ES-I3 (cell line): ENCODE measurements at regions not wholly inside any gene's neighbourhood (a gene's known extent, or its start where the extent isn't known, plus 50 kb on each side); places are given as distances from the start of the nearest gene placed in this dataset.

Source experiments
- H3K36me3 ChIP-seq: 2 replicates; pipeline ENCODE4 v1.6.1; 2013; ENCODE audit warnings: mild to moderate bottlenecking, low read length, control low read depth, moderate library complexity; ENCODE audit not compliant: insufficient read depth
- H3K4me1 ChIP-seq: 2 replicates; pipeline ENCODE4 v1.6.1; 2013; ENCODE audit warnings: mild to moderate bottlenecking, control low read depth, low read length; ENCODE audit not compliant: insufficient read depth
- H3K9ac ChIP-seq: 2 replicates; pipeline ENCODE4 v1.6.1; 2013; ENCODE audit warnings: low read depth, mild to moderate bottlenecking, low read length, moderate library complexity
- H3K9me3 ChIP-seq: 2 replicates; pipeline ENCODE4 v1.6.1; 2013; ENCODE audit warnings: mild to moderate bottlenecking, low read length, moderate library complexity; ENCODE audit not compliant: control insufficient read depth, insufficient read depth

DNA sequence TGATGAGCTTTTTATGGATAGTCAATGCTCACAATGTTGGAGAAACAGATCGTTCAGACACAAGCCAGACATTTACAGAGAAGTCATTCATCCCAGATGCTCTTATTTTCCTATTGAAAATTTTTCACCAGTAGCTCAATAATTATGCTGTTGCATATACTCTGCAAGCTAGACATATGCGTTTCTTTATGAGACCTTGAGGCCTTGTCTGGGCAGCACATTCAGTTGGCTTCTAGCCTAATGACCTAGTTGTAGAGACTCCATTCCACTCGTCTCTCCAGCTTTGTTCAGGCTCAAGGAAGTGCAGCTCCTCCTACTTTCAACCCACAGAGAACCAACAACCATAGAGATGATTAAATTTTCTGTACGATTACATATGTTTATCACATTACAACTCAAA is 237.7 kb downstream of the MZT1 start:
- no peaks in the 10 kb centered on the region for H3K9me3 ChIP-seq
- no peaks in the 10 kb centered on the region for H3K4me1 ChIP-seq
- H3K9ac ChIP-seq: no peak overlapping the region
- H3K36me3 ChIP-seq: no peaks in the 10 kb centered on the region

DNA sequence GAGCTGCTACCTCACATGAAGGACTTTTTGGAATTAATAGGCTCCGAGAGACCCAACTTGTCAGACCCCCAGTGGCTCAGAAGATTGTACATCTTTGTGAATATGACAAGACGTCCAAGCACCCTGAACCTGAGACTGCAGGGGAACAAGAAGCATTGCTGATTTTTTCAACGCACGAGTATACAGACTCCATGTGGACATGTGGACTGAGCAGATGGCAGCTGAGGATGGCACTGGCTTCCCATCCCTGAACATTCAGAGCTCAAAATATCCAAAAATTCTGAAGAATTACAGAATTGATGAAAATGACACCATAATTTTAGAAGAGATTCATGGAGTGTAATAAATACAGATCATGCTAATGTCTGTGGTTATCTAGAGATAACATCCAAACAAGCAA is 254.1 kb downstream of the MZT1 start:
- Histone ChIP-seq H3K36me3 (no peaks in the 10 kb centered on the region), H3K4me1 (no peaks in the 10 kb centered on the region), H3K9me3 (no peaks in the 10 kb centered on the region), H3K9ac (no peak overlapping the region)

DNA sequence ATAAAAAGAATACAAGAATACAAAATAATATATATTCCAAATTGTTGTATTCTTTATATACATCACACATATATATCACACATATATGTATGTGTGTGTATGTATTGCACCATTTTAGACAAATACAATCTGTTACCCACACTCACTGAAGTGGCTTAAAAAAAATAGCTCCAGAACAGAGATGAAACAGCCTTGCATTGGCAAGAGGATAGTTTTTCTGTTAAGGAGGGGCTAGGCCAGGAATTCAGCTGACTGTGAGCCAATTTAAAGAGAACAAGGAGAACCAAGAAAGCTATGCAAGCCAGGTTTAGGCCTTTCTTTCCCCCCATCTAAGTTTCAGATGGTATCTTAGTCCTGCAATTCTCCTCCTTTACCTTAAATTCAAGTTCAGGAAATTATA is 257.5 kb downstream of the MZT1 start:
- H3K9me3 ChIP-seq: no peaks in the 10 kb centered on the region
- H3K9ac ChIP-seq: no peak overlapping the region
- H3K36me3 ChIP-seq: no peaks in the 10 kb centered on the region
- H3K4me1 ChIP-seq: no peaks in the 10 kb centered on the region

DNA sequence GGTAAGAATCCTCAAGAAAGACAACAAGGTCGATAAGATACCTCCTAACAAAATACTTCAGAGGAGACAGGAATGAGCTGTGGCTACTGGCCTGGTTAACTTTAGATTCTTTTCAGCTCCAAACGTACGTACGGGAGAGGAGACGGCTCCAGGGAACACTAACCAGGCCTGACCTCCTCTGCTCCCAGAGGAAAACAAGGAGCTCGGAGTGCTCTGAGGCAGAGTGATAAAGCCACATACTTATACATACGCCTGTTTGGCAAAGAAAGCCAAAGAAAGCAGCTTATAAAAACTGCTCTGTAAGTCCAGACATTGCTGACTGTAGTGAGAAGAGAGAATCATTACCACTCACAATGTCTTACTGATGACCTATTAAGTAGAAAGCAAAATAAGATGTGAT is 263.9 kb downstream of the MZT1 start:
- Histone ChIP-seq H3K9ac (no peak overlapping the region), H3K36me3 (no peaks in the 10 kb centered on the region), H3K4me1 (no peaks in the 10 kb centered on the region), H3K9me3 (no peaks in the 10 kb centered on the region)

DNA sequence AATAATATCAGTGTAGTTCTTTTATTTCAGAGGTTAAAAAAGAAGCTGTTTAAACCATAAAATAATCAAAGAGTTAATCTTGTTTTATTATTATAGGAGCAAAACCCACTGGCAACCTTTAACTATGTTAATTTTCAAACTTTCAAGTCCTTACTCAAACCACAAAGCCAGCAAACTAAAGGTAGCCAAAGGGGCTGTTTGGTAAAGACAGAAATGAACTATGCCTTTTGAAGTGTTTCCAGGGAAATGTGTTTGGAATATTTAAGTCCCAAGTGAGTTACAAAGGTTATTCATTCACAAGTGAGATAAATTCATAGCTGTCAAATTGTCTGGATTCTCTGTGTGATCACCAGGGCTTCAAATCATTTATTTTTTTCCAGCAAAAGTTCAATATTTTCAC is 264.7 kb downstream of the MZT1 start:
- H3K9me3 ChIP-seq: no peaks in the 10 kb centered on the region
- no peak overlapping the region for H3K9ac ChIP-seq
- no peaks in the 10 kb centered on the region for H3K36me3 ChIP-seq
- H3K4me1 ChIP-seq: no peaks in the 10 kb centered on the region

DNA sequence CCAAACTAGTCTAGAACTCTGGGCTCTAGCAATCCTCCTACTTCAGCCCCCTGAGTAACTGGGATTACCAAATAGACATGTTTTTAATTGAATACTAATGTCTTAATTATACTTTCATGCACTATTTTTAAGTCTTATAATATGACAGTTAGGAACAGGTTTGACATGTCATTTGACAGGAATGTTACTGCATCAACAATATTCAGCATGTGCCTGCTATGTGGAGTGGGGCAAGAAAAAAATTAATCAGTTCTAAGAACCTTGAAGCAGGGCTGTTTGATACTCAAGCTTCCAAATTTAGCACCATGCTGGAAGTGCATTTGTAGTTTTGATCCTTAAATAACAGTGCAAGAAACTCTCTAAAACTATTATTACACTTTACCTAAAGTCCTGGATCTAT is 265.3 kb downstream of the MZT1 start:
- no peaks in the 10 kb centered on the region for H3K4me1 ChIP-seq
- no peaks in the 10 kb centered on the region for H3K9me3 ChIP-seq
- H3K36me3 ChIP-seq: no peaks in the 10 kb centered on the region
- H3K9ac ChIP-seq: no peak overlapping the region

DNA sequence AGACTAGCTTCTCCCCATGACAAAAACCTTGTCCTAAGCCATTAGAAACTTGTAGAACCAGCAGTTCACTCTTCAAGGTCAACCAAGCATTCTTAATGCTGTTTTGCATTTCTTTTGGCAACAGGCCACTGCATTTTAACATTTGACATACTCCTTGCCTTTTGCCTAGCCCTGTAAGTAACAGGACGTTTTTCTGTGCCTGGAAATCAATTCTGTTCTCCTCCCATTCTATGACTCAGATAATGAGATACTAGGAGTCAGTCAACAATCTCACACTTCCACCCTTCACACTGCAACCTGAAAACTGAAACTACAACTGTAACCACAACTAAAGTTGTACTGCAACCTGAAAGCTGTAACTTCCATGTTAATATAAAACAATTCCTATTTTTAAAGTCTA is 268.7 kb downstream of the MZT1 start:
- no peaks in the 10 kb centered on the region for H3K36me3 ChIP-seq
- H3K9me3 ChIP-seq: no peaks in the 10 kb centered on the region
- H3K9ac ChIP-seq: no peak overlapping the region

DNA sequence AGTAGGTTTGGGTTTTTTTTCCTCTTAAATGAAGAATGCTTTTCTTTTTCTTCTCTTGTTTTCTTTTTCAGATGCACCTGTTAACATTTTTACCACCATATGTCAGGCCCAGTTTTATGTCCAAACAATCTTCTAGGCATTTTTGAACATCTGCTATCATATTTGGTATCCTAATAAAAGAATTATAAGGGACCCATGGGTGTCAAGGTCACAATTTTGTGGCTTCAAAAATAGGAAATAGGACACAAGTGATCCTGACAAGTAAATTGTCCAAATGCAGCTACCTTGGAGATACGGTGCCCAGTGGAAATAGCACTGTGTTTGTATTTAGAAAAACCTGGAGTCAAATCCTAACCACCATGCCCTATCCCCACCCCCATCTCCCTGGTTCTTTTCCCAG is 270.3 kb downstream of the MZT1 start:
- no peak overlapping the region for H3K9ac ChIP-seq
- no peaks in the 10 kb centered on the region for H3K4me1 ChIP-seq
- H3K9me3 ChIP-seq: no peaks in the 10 kb centered on the region
- H3K36me3 ChIP-seq: no peaks in the 10 kb centered on the region

More for the DNA sequence above, 268.7 kb downstream of the MZT1 start:
- no peaks in the 10 kb centered on the region for H3K4me1 ChIP-seq

DNA sequence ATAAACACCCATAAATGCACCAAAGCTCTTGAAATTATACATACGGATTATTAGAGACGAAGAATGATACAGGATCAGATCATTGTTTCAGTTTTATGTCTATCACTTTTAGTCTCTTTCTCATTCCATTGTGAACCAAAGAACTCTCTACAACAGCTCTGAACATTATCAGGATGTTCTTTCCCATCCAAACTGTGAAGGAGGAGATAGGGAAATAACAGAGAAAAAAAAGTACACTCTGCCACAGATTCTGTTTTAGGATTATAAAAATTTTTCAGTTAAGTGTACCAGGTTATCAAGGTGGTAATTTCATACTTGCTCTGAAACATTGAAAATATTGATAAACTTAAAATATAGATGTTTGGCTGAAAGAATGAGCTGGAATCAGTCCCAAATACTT is 270.9 kb downstream of the MZT1 start:
- Histone ChIP-seq H3K9ac (no peak overlapping the region), H3K36me3 (no peaks in the 10 kb centered on the region), H3K4me1 (no peaks in the 10 kb centered on the region), H3K9me3 (no peaks in the 10 kb centered on the region)

DNA sequence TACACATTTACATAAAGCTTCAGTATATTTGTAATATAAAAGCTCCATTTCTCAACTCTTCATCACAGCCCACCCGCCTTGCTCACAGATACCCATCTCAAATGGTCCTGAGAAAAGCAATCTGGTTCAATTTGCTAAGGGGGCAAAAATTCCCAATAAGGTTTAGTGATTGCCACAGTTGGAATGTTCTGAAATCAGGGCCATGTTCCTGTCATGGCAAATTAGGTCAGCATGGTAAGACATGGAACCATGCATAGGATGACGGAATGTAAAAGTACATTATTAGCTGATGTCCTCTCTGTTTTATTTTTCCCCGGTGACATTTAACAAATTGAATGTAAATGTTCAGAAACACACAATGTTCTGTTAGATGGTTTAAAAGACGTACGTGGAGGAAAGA is 274.3 kb downstream of the MZT1 start:
- no peaks in the 10 kb centered on the region for H3K9me3 ChIP-seq
- H3K4me1 ChIP-seq: no peaks in the 10 kb centered on the region
- no peaks in the 10 kb centered on the region for H3K36me3 ChIP-seq
- no peak overlapping the region for H3K9ac ChIP-seq

DNA sequence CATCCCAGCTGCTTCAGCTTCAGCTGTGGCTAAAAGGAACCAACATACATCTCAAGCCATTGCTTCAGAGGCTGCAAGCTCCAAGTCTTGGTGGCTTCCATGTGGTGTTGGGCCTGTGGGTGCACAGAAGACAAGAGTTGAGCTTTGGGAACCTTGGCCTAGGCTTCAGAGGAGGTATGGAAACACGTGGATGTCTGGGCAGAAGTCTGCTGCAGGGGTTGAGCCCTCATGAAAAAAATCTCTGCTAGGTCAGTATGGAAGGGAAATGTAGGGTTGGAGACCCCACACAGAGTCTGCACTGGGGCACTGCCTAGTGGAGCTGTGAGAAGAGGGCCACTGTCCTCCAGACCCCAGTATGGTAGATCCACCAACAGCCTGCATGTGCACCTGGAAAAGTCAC is 279.3 kb downstream of the MZT1 start:
- Histone ChIP-seq H3K9me3 (peaks cover 7% of the 10 kb centered on the region), H3K36me3 (no peaks in the 10 kb centered on the region), H3K4me1 (no peaks in the 10 kb centered on the region), H3K9ac (no peak overlapping the region)

DNA sequence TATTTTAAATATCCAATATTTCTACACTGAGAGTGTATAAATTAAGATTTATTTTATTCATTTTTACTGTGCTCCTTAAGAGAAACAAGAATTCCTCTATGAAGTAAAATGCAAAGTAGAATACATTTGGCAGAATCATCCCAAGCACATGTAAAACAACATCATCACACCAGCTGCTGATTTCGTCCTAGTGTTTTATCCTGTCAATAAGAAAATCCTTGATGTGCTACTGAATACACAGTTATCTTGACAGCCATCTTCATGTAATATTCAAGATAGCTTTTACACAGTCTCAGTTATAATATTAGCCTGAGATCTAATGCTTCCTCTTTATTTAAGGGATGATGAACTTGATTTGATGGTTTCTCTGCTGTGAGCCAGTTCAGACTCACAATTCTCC is 282.4 kb downstream of the MZT1 start:
- Histone ChIP-seq H3K9me3 (peaks cover 7% of the 10 kb centered on the region), H3K36me3 (no peaks in the 10 kb centered on the region), H3K9ac (no peak overlapping the region), H3K4me1 (no peaks in the 10 kb centered on the region)

DNA sequence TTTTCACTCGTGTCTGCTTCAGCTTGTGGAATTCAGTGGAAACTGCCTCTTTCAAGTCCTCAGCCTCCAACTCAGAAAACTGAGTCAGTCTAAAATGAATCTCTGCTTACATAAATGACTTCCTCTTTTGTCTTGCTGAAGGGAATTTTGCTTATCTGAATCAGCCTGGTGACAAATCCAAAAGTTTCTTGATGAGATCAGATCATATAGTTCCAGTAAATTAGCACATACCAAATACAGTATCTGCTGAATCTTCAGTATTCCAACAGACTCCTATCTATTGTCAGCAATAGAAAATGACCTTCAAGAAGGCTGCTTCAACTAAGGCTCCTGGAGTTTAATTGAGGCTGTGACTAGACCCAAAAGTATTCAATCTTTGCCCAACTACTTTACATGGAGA is 290.0 kb downstream of the MZT1 start:
- no peaks in the 10 kb centered on the region for H3K4me1 ChIP-seq
- H3K36me3 ChIP-seq: no peaks in the 10 kb centered on the region
- no peak overlapping the region for H3K9ac ChIP-seq
- H3K9me3 ChIP-seq: no peaks in the 10 kb centered on the region

DNA sequence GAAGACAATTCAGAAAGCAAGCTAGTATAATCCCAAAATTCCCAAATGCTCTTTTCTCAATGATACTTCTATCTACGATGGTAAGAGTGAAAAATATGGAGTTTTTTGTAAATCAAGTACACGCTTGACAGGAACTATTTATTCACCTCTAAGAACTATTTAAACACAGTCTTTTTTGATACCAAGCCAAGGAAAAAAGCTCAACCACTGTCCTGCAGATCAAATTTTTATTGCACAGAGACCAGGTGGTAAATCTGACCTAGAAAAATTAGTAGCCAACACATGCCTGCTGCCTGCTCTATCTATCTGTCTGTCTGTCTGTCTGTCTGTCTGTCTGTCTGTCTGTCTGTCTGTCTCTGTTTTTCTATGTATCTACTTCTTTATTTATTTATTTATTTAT is 292.2 kb downstream of the MZT1 start:
- Histone ChIP-seq H3K9me3 (no peaks in the 10 kb centered on the region), H3K4me1 (no peaks in the 10 kb centered on the region), H3K36me3 (no peaks in the 10 kb centered on the region), H3K9ac (no peak overlapping the region)

DNA sequence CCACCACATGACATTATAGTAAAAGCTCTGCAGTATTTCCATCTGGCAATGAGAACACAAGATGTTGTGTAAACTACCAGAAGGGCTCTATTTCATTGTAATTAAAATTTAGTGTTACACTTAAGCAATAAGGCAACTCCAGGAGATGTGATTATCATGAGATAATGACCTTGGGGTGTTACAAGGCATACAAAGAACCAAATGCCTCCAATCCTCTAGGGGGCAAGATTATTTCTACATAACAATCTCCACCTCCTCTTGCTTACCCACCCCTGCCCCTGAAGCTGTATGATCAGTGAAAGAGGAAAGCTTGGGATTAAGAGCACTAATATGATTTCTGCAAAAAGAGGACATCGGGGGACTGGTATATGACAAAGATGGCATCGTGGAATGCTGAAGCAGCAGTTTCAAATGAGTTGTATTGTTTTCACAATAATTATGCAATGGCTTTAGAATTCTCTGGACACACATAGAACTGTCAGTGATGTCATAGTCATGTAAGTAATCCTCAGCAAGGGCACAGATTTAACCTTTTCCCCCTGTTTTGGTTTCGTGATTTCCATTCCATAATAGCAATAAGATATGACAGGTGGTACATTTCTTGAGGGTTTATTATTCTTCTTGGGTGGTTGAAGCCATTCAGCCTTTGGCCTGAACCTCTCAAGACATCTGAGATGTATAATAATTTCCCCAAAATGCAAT is 295.3 kb downstream of the MZT1 start:
- no peaks in the 10 kb centered on the region for H3K4me1 ChIP-seq
- H3K9ac ChIP-seq: no peak overlapping the region
- no peaks in the 10 kb centered on the region for H3K36me3 ChIP-seq
- H3K9me3 ChIP-seq: no peaks in the 10 kb centered on the region

DNA sequence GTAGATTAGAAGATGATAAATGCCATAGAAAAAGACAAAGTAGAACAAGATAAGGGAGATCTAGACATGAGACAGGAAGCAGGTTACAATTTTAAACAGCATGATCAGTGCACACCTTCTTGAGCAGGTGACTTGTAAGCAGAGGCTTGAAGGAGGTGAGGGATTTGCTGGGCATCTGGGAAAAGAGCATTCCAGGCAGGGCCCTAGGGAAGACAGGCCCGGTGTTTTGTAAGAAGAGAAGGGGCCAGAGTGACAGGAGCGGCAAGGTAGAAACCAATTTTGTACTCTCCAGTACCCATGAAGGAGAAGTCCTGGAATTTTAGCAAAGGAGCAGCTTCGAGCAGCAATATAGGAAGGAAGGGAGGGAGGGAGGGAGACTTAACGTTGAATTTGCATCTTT is 296.5 kb downstream of the MZT1 start:
- no peaks in the 10 kb centered on the region for H3K9me3 ChIP-seq
- H3K9ac ChIP-seq: no peak overlapping the region
- H3K4me1 ChIP-seq: no peaks in the 10 kb centered on the region
- no peaks in the 10 kb centered on the region for H3K36me3 ChIP-seq
